Hippocampal formation (tissue), 2 donors: ENCODE measurements at regions not wholly inside any gene's neighbourhood (a gene's known extent, or its start where the extent isn't known, plus 50 kb on each side); places are given as distances from the start of the nearest gene placed in this dataset.
"Not testable (repeated sequence)": the region's sequence is repeated elsewhere in the genome, so short reads cannot be mapped to it uniquely, and the experiment has no call there.

Experiments
- DNase-seq, 2 donors: peaks; one replicate each; lab custom pipeline; 2025; lab: John Stamatoyannopoulos, UW

GRCh38 chr3:176632925-176633324, 564.4 kb downstream of the TBL1XR1 start:
- no peak for DNase-seq

- no peak for DNase-seq
Observed at GRCh38 chr3:176631165-176631564, 566.1 kb downstream of the TBL1XR1 start.

GRCh38 chr3:176628101-176628639, 569.1 kb downstream of the TBL1XR1 start:
- DNase-seq: no peak

- no peak for DNase-seq
Observed at GRCh38 chr3:176623468-176624150, 573.7 kb downstream of the TBL1XR1 start.

GRCh38 chr3:176619833-176620232, 577.4 kb downstream of the TBL1XR1 start:
- no peak for DNase-seq

GRCh38 chr3:176615826-176616225, 581.5 kb downstream of the TBL1XR1 start:
- no peak for DNase-seq

GRCh38 chr3:176611703-176612102, 585.6 kb downstream of the TBL1XR1 start:
- no peak for DNase-seq

- DNase-seq: no peak
Observed at GRCh38 chr3:176609361-176609760, 587.9 kb downstream of the TBL1XR1 start.

- not testable (repeated sequence) for DNase-seq
Observed at GRCh38 chr3:176605553-176605952, 591.7 kb downstream of the TBL1XR1 start.

- no peak for DNase-seq
Observed at GRCh38 chr3:176595307-176595706, 602.0 kb downstream of the TBL1XR1 start.

GRCh38 chr3:176590722-176591121, 606.6 kb downstream of the TBL1XR1 start:
- no peak for DNase-seq

GRCh38 chr3:176587089-176587488, 610.2 kb downstream of the TBL1XR1 start:
- DNase-seq: no peak

GRCh38 chr3:176584413-176585176, 612.7 kb downstream of the TBL1XR1 start:
- no peak for DNase-seq

GRCh38 chr3:176583956-176584355, 613.3 kb downstream of the TBL1XR1 start:
- DNase-seq: no peak

GRCh38 chr3:176581589-176581988, 615.7 kb downstream of the TBL1XR1 start:
- no peak for DNase-seq

- no peak for DNase-seq
Observed at GRCh38 chr3:176579711-176580185, 617.5 kb downstream of the TBL1XR1 start.

GRCh38 chr3:176578316-176578715, 619.0 kb downstream of the TBL1XR1 start:
- DNase-seq: no peak

GRCh38 chr3:176577447-176577846, 619.8 kb downstream of the TBL1XR1 start:
- DNase-seq: no peak

GRCh38 chr3:176574786-176575185, 622.5 kb downstream of the TBL1XR1 start:
- no peak for DNase-seq

- DNase-seq: no peak
Observed at GRCh38 chr3:176571926-176572325, 625.4 kb downstream of the TBL1XR1 start.

- DNase-seq: no peak
Observed at GRCh38 chr3:176570992-176571391, 626.3 kb downstream of the TBL1XR1 start.

- no peak for DNase-seq
Observed at GRCh38 chr3:176568189-176568588, 629.1 kb downstream of the TBL1XR1 start.

- no peak for DNase-seq
Observed at GRCh38 chr3:176566757-176567156, 630.5 kb downstream of the TBL1XR1 start.
